SHP77 treated with DMSO at 0.1 percent for 48 hours (cell line): ENCODE measurements at regions not wholly inside any gene's neighbourhood (a gene's known extent, or its start where the extent isn't known, plus 50 kb on each side); places are given as distances from the start of the nearest gene placed in this dataset.
A peak's percentile ranks its signal among the peaks of the same experiment; 100 is the strongest.

Experiments
- DNase-seq: peaks from one replicate; lab custom pipeline; 2025; lab: John Stamatoyannopoulos, UW

DNA sequence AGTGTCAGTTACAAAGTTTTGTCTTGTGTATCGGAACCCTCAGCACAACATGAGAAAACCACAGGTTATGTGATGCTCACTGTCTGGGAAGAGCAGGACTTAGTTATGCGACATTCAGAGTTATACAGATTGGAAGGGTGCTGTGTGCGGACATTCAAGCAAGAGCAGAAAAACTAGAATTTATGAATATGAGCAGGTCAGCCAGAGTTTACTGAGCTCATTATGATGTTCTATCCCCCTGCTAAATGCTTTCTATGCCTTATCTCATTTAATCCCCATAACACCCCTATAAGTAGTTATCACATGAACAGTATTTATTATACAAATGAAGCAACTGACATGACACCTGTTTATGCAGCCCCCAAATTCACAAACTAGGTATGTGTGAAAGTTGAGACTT, 1083.2 kb downstream of the FLRT2 start:
- no peak for DNase-seq

DNA sequence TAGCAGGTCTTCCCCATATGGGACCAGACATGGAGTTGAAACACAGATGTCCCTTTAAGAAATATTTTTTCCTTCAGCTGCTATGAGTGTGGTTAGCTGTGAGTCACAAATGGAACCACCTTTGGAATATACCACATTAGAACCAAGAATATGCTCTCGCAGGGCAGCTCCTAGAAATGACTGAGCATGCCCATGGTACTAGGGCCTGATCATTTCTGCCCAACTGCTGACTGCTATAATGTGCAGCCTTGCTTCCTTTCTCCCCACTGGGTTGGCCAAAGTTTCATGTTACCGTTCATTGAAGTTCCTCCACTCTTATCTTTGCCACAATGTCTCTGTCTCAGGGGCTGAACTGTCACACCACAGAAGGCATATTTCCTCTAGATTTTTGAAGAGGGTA, 1074.6 kb downstream of the FLRT2 start:
- DNase-seq: no peak

DNA sequence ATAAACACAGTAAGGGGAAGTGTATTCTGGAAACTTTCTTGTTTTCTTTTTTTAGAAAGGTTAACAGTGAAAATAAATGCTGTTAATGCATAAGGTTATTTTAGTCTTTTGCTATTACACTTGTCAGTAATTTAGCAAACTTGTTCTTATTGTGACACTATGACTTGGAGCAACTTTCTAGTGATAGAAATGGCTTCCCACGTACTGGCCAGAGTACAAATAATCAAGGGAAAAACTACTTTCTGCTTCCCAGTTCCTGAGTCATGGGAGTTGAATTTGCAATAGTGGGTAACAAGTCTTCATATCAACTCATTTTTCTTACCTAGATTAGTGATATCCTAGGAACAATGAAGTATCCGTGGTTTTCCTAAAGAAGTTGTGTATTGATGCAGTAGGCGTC, 1072.3 kb downstream of the FLRT2 start:
- no peak for DNase-seq

DNA sequence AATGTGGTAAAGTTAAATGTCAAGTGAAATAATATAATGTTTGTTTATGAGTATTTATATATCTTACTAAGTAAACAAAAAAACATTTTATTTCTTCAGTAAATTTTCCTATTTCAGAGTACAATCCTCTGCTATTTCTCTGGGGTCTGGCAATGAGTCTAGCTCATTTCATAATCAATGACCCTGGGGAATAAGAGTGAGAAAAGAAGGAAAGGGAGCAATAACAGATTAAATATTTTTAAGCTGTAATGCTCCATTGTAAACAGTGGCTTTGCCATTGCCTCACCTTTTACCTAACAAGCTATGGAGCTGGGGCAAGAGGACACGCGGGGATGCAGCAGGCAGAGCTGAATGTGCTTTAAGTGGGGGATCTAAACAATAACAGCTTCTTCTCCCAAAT, 1071.9 kb downstream of the FLRT2 start:
- DNase-seq: no peak

DNA sequence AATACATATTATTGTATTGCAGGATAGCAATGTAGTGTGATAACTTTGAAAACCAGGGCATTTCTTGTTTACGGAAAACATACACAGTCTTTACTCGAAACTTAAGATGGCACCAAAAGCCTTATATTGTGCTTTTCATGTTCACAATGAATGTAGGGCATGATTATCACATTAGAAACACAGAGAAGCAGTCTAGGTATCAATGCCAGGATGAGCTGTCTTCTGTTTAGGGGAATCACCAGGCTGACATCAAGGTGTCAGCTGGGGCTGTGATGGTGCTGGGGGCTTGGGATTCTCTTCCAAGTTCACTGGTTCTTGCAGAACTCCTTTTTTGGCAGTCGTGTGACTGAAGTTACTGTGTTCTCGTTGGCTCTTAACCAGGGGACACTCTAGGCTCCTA, 1067.3 kb downstream of the FLRT2 start:
- no peak for DNase-seq

DNA sequence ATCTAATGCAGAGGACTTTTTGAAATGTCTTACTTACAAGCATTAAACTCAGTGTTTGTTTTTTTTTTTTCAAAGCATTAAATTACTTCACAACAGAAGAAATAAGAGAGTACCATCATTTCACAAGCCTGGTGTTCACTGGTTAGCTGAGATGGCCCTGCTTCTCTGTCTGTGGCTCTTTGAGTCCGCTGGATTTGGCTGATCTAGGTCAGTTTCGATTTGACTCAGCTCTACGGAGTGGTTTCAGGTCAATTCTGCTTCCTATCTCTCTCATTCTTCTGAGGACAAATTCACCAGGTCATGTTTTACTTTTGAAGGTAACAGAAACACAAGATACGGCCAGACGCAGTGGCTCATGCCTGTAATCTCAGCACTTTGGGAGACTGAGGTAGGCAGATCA, 1066.1 kb downstream of the FLRT2 start:
- no peak for DNase-seq

DNA sequence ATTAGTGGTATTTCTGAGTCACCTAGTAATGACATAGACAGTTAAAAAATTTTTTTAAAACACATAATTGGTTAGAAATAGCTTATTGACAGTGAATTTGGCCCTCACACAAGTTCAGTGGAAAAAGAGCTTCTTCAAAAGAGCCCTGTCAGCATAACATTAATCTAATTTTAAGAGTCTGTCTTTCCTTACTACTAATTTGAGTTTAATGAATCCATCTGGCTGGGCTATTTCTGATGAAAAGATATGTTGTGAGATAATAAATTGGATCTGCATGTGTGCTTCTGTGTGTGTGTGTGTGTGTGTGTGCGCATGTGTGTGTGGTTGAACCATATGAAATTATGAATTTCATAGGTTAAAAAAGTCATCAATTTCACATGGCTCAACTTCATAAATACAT, 1045.2 kb downstream of the FLRT2 start:
- no peak for DNase-seq

DNA sequence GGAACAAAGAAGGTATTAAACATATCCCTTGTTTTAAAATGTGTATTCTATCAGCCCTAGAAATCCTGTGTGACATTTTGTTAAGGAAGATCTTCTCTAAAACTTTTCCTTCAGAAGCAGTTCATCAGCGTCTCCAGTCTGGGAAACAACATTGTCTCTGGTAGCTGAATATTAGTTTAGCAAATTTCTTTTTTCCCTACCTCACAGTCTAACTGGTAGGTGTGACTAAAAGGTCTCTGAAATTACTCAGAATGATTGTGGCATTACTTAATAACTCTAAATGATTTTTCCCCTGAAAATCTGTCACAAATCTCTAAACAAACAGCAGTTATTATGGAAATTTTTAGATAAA, 1044.8 kb downstream of the FLRT2 start:
- no peak for DNase-seq

DNA sequence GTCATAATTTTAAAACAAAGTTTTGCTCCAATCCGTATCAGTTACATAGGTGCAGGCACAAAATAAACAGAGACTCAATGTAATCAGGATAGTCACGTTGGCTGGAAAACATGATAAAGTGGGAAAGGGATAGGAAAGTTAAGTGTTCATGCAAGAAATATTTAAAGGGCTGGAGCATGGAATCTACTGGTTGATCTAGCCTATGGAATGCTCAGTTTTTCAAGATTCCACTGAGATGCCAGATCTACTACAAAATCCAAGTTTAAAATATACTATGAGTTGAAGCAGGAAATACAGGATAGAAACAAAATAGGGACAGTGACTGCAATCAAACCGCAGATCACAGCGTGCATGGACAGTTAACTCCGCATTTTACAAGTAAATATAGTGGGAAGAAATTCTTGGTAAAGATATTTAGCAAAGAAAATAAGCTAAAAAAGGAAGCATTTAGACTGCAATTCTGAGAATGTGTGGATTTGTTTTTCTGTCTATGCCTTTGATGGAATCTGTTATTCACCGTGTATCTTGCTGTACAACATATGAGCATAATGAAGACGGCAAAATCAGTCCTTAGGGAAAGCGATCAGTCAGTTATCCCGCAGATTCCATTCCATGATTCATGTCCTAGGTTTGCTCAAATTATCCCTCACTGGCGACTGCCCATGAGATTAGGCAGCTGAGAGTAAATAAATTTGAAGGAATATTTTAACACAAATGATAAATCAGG, 1044.3 kb downstream of the FLRT2 start:
- no peak for DNase-seq

DNA sequence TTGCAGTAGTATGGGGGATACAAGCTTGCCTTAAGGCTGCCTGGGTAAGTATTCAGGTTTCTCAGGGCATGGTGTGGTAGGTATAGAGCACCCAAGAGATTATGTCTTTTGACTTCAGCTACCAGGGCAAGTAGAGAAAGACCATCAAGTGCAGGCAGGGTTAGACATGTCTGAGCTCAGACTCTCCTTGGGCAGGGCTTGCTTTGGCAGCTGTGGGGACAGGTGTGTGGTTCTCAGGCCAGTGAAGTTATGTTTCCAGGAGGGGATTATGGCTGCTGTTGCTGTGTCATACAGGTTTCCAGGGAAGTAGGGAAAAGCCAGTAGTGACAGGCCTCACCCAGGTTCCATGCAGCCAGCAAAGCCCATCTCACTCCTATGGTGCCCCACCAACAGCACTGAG, 1040.4 kb downstream of the FLRT2 start:
- DNase-seq: no peak

DNA sequence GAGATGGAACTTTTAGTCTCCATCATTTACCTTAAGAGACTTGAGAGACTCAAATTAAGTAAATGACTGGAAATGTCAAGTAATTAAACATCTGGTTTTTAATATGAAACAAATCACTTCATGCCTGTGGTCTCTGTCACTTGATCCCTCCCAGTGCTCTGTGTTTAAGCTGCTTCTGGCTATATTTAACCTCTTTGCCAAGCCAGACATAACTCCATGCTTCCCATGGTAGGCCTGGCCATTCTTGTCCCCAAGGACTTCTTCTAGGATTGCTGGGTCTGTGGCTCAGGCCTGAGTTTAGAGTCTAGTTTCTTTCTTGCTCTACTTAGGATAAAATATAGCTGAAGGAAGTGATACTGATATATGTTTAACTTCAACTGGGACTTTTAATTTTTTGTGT, 1013.6 kb downstream of the FLRT2 start:
- DNase-seq: no peak

DNA sequence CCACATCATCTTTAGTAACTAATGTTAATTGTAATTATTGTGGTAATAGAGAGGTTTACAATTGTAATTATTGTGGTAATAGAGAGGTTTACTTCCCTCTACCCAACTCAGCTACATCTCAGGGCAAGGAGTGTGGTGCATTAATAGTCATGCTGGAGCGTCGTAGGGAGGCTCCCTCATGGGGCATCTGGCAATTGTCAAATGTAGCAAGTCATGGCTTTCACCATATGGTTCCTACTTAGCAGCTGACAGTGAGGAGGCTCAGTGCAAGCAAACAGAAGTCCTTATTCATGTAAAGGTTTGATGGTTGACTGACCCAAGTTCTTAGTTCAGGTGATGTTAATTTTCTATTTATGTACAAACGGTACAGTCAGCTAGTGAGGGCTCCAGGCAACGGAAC, 1012.0 kb downstream of the FLRT2 start:
- DNase-seq: no peak

DNA sequence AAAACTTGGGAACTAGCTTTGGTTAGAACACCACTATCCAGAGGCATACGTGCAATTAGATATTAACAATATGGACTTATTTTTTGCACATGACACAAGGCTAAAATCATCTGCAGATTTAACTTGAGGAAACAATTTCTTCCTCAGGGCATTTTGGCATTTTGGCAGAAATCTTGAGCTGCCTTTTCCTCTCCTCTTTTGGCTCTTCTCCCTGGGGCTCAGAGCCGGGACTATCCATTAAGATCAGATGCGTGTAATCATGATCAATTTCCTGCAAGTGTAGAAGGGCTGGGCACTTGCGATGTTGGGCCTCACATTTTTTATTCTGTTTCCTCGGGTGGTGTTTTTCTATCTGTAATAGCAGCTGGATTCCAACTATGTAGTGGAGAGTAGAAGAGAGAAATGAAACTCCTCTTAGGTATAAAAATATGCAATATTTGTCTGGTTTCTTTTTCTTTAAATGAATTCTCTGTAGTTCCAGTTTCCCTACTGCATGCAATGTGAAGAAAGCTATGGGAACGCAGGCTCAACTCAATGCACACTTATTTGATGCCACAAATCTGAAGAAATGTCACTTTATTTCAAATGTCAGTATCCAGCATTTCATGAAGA, 1010.8 kb downstream of the FLRT2 start:
- no peak for DNase-seq

DNA sequence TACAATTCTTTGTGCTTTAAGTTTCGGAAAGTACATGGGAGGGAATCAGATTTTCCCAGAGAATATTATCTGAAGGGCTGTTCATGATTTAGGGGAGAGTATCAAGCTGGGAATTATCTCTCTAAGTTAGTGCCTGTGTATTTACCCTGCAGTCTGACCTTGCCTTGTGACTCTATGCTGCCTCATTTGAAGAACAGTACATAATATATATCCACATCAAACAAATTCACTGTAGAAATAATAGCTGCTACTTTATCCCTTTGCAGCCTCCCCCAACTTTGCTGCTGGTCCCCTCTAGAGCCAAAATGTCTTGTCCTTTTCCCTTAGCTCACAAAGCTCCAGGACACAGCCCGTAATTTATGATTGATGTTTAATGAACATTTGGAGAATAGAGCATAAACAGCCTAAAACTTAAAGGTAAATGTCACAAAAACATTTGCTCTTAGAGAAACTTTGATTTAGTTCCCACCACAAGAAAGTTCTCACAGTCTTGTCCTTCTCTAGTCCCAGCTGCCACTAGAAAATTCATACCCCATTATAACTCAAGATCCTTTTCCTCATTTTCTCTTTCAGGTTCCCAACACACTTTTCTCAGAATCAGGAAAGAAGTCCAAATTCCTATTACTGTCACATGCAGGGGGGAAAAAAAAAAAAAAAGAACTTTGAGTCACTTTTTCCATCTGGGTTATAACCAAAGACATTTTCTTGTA, 1009.6 kb downstream of the FLRT2 start:
- DNase-seq: no peak

DNA sequence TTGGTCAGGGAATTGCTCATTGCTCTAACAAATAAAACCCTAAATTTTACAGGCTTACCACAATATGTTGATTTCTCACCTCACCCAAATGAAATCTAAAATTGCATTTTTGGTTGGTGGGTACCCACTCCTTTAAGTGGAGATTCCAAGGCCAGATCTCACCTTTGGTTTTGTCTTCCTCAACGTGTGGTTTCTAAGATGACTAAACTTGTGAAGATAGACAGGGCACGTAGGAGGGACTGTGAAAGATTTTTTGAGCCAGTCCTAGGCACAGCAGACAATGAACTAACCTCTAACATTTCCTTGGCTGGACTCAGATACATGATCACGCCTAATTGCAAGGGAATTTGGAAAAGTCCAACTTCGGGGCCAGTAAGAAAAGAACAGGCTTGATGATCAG, 1003.9 kb downstream of the FLRT2 start:
- DNase-seq: no peak

DNA sequence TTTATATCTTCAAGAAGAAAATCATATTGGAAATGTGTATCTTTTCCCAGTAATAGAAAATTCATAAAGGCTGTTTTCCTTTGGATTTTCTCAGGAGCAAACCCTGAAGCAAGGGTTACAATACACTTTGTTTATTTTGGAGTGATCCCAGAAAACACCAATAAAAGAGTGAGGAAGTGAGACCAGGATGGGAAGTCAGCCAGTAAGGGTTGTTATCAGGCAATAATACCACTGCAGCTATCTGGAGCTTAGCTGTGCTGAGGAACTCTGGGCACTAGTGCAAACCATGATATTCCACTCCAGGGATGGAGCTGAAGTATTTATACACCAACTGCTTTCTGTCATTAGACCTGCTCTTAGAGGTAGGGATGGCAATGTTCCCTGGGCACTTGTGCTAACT, 1002.3 kb downstream of the FLRT2 start:
- DNase-seq: peak; percentile 7

DNA sequence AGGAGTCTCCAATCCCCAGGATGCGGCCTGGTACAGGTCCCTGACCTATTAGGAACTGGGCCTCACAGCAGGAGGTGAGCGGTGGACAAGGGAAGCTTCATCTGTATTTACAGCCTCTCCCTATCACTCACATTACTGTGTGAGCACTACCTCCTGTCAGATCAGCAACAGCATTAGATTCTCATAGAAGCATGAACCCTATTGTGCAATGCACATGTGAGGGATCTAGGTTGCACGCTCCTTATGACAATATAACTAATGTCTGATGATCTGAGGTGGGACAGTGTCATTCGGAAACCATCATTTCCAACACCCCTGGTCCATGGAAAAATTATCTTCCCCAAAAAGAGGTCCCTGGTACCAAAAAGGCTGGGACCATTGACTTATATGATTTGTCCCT, 1000.5 kb downstream of the FLRT2 start:
- DNase-seq: no peak

DNA sequence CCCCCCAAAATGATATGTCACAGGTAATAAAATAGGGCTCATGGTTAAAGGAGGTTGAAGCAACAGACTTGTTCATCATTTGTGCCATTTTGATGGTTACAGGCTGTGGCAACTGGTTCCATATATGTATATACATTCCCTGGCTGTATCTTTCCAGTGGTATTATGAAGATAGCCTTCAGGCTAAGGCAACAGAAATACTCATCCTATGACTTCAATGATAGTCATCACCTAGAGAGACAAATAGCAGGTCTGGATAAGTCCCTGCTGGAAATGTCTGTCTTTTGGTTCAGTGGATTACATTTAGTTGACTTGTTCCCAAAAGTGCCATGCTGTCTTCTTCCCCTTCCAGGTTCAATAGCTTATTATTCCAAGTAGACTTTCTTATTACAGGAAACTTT, 997.4 kb downstream of the FLRT2 start:
- no peak for DNase-seq

DNA sequence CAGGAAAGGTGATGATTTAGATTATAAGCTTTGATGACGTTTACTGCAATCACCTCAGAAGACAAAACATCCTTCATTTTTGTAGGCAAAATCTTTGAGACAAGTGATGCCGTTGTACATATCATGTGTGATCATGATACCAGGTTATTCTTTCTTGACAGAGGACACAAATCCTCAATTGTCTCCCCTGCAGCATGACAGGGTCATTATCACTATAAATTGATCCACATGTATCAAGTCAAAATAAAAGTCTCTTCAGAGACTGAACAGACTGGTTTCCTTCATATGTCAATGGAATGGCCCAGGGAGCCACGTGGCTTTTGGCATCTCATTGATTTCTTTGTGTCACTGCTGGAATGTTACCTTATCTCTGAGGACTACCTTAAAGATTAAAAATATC, 995.7 kb downstream of the FLRT2 start:
- DNase-seq: no peak

DNA sequence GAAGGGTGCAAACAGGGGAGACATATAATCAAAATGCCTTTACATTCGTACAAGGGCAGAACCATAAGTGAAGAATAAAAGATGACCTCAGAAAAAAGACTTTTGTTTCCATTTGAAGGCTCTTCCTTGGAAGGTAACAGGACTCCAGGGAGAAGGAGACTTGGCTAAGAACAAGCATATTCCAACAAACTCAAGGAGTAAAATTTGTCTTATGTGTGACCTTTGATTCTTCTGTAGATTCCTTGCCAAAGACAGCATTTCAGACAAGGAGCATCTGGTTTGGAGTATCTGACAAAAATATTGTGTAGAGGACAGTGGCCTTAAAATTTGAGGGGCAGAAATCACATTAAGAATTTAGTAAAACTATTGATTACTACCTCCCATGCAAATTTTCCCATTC, 991.9 kb downstream of the FLRT2 start:
- DNase-seq: no peak

DNA sequence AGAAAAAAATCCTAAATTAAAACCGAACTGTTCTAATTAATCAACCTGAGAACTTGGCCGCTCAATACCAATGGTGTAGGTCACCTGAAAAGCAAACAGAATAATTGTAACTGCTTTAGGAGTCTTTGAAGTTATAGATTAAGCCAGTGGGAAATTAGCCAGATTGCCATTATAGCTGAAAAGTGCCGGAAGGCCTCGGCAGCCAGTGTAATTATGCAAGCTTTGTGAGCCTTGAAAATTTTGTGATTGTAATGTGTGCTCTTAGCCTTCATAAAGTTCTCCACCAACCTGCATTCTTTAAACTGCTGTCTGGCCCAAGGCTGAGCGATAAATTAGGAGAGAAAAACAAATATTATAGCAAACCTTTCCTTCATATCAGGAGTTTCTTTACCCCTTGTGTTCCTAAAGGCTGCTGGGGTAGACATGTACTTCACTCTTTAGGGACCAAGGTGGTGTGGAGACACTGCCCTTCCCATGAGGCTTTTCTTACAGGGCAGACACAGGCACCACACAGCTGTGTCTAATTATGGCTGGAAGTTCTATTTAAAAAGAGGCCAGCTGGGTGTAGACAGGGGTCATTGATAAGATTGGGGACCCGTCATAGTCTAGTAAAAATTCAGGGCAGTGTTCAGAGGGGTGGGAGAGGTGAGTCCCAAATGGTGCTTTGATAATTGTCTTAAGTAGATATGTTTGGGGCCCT, 991.2 kb downstream of the FLRT2 start:
- no peak for DNase-seq

DNA sequence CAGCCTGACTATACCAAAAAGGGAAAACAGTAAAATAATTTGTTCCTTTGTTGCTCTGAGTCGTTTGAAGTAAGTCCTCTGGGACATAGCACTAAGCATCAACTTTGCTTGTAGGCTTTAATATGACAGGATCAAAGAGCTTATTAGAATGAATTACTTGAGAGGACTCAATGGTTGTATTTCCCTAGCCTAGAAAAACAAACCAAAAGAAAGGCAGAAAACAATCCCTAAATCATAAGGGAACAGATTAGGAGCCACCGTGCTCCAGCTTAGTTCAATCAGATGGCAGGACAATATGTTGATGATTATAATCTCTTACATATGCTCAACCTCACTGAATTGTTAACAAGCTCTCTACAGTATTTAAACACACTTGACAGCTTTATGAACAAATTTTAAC, 988.4 kb downstream of the FLRT2 start:
- no peak for DNase-seq

DNA sequence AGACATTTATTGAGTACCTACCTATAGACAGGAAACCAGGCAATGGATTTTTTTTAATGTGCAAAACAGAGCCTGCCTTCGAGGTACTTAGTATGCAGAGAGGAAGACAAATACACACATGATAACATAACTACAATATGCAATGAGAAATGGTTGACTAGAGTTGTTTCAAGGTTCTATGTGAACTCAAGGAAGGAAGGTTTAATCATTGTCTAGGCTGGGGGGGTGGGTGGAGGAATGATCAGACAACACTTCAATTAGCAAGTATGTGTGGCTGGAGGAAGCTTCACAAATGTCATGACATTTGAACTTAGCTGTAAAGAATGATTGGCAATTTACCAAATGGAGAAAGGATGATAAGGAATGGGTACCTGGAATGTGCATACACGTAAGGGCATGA, 985.3 kb downstream of the FLRT2 start:
- DNase-seq: no peak
